ENCODE measurements at regions not wholly inside any gene's neighbourhood (a gene's known extent, or its start where the extent isn't known, plus 50 kb on each side); places are given as distances from the start of the nearest gene placed in this dataset.

DNA sequence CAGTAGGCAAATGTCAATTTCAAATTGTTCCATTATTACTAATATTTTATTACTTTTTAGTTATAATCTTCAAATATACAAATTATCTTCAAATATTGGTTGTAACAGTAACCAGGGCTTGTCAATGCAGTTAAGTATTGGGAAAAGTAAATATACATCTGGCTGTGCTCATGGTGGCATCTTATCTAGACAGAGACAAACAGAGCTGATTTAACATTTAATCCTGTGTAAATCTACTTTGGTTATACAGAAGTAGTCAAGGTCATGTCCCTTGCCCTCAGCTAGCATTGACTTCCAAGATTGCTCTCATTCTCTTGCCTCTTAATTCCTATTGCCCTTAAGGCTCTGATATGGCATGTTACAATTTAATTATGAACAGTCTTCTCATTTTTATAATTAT is 98.4 kb upstream of the KLHL1 start:
- no peaks in the 10 kb centered on the region for H3K36me3 ChIP-seq (ENCODE audit: control insufficient read depth in 2 of 2, extremely low read depth in 1 of 2, insufficient read depth in 2 of 2, low read length in 2 of 2)
- no peak for FAIRE-seq
- ChIA-PET CTCF (no interaction called here), POLR2A (no interaction called here)
- TF ChIP-seq FOS (IDR thresholded peaks at IDR 0.05; ENCODE audit: borderline replicate concordance, insufficient read depth, low read length) = no peak
- TF ChIP-seq, protein P1, sequence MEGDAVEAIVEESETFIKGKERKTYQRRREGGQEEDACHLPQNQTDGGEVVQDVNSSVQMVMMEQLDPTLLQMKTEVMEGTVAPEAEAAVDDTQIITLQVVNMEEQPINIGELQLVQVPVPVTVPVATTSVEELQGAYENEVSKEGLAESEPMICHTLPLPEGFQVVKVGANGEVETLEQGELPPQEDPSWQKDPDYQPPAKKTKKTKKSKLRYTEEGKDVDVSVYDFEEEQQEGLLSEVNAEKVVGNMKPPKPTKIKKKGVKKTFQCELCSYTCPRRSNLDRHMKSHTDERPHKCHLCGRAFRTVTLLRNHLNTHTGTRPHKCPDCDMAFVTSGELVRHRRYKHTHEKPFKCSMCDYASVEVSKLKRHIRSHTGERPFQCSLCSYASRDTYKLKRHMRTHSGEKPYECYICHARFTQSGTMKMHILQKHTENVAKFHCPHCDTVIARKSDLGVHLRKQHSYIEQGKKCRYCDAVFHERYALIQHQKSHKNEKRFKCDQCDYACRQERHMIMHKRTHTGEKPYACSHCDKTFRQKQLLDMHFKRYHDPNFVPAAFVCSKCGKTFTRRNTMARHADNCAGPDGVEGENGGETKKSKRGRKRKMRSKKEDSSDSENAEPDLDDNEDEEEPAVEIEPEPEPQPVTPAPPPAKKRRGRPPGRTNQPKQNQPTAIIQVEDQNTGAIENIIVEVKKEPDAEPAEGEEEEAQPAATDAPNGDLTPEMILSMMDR (IDR thresholded peaks at IDR 0.05; ENCODE audit: extremely low read depth in 1 of 2, insufficient read depth in 1 of 2, low read depth in 1 of 2, low read length in 2 of 2) = no peak
- no peak for TF ChIP-seq MYC (IDR thresholded peaks at IDR 0.05; ENCODE audit: low read depth, low read length)
- no peak for TF ChIP-seq POLR2A (IDR thresholded peaks at IDR 0.05; ENCODE audit: low read depth, low read length)
- no peak for TF ChIP-seq GATA2 (IDR thresholded peaks at IDR 0.05; ENCODE audit: insufficient read depth, insufficient read length, low read depth, low read length)
- TF ChIP-seq, protein P2, sequence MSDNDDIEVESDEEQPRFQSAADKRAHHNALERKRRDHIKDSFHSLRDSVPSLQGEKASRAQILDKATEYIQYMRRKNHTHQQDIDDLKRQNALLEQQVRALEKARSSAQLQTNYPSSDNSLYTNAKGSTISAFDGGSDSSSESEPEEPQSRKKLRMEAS (IDR thresholded peaks at IDR 0.05; ENCODE audit: insufficient read depth, insufficient read length) = no peak
- no peak for TF ChIP-seq EZH2 (IDR thresholded peaks at IDR 0.05; ENCODE audit: borderline replicate concordance, low read depth, low read length, severe bottlenecking)
- no peak for TF ChIP-seq POLR2AphosphoS5 (IDR thresholded peaks at IDR 0.05; ENCODE audit: insufficient read depth, low read depth, low read length)
- TF ChIP-seq JUN (IDR thresholded peaks at IDR 0.05; ENCODE audit: borderline replicate concordance, insufficient read depth, insufficient read length, low read depth) = no peak
- no peak overlapping the region for H3K4me2 ChIP-seq (ENCODE audit: insufficient read depth, low read length)
- no peaks in the 10 kb centered on the region for H3K4me1 ChIP-seq (ENCODE audit: control insufficient read depth, extremely low read depth, insufficient read depth, low read length)
- DNase-seq (ENCODE audit: low read depth, low spot score) = no peak
- H3K27ac ChIP-seq (ENCODE audit: insufficient read depth, low read depth, low read length) = no peak overlapping the region
- peaks cover 2% of the 10 kb centered on the region for H3K9me3 ChIP-seq (replicated peaks; ENCODE audit: control insufficient read depth, insufficient read depth, low read length)
- dilution Hi-C loops (cut with MboI; ENCODE audit: extremely low pct_ligation_motif_present, low sequenced_read_pairs) (no loop called here), intact Hi-C loops (cut with micrococcal nuclease) (no loop called here)
- H2AFZ ChIP-seq (ENCODE audit: low read depth, low read length) = no peak overlapping the region
- no TSS peak for BruUV-seq (replicated peaks)
- no peaks in the 10 kb centered on the region for H3K79me2 ChIP-seq (ENCODE audit: control insufficient read depth, insufficient read depth, low read length)
- H3K9ac ChIP-seq (replicated peaks; ENCODE audit: extremely low read depth, insufficient read depth, low read length) = no peak overlapping the region
- H4K20me1 ChIP-seq (replicated peaks; ENCODE audit: control insufficient read depth, extremely low read depth, insufficient read depth, low read length) = no peaks in the 10 kb centered on the region
- no peaks in the 10 kb centered on the region for H3K27me3 ChIP-seq (ENCODE audit: control insufficient read depth in 2 of 2, insufficient read depth in 2 of 2, low read length in 2 of 2)
- no peak overlapping the region for H3K4me3 ChIP-seq (replicated peaks in 1 of 3; ENCODE audit: insufficient read depth in 1 of 3, low read depth in 1 of 3, low read length in 3 of 3)
- H3K9me1 ChIP-seq (replicated peaks; ENCODE audit: control insufficient read depth, extremely low read depth, insufficient read depth, low read length) = no peaks in the 10 kb centered on the region
